ENCODE measurements at regions not wholly inside any gene's neighbourhood (a gene's known extent, or its start where the extent isn't known, plus 50 kb on each side); places are given as distances from the start of the nearest gene placed in this dataset.

GRCh38 chr11:119810478-119811232, 81.7 kb upstream of the NECTIN1 start:
- DNase-seq (ENCODE audit: low spot score) = peak; percentile 5

GRCh38 chr11:119809346-119809745, 80.3 kb upstream of the NECTIN1 start:
- no peak for DNase-seq (ENCODE audit: low spot score)

- no peak for DNase-seq (ENCODE audit: low spot score)
Measured at GRCh38 chr11:119808407-119809185, 79.6 kb upstream of the NECTIN1 start.

- no peak for DNase-seq (ENCODE audit: low spot score)
Measured at GRCh38 chr11:119807841-119808240, 78.8 kb upstream of the NECTIN1 start.

- DNase-seq (ENCODE audit: low spot score) = no peak
Measured at GRCh38 chr11:119807402-119807801, 78.4 kb upstream of the NECTIN1 start.

- DNase-seq (ENCODE audit: low spot score) = no peak
Measured at GRCh38 chr11:119806064-119806915, 77.3 kb upstream of the NECTIN1 start.

GRCh38 chr11:119805663-119806062, 76.7 kb upstream of the NECTIN1 start:
- DNase-seq (ENCODE audit: low spot score) = no peak

GRCh38 chr11:119804698-119805097, 75.7 kb upstream of the NECTIN1 start:
- DNase-seq (ENCODE audit: low spot score) = no peak

GRCh38 chr11:119803726-119804294, 74.8 kb upstream of the NECTIN1 start:
- no peak for DNase-seq (ENCODE audit: low spot score)

- DNase-seq (ENCODE audit: low spot score) = no peak
Measured at GRCh38 chr11:119803139-119803538, 74.1 kb upstream of the NECTIN1 start.

GRCh38 chr11:119802670-119803069, 73.7 kb upstream of the NECTIN1 start:
- no peak for DNase-seq (ENCODE audit: low spot score)

GRCh38 chr11:119800619-119801018, 71.6 kb upstream of the NECTIN1 start:
- no peak for DNase-seq (ENCODE audit: low spot score)

GRCh38 chr11:119800171-119800570, 71.2 kb upstream of the NECTIN1 start:
- no peak for DNase-seq (ENCODE audit: low spot score)

GRCh38 chr11:119798656-119799055, 69.7 kb upstream of the NECTIN1 start:
- no peak for DNase-seq (ENCODE audit: low spot score)

- no peak for DNase-seq (ENCODE audit: low spot score)
Measured at GRCh38 chr11:119797736-119798135, 68.7 kb upstream of the NECTIN1 start.

- no peak for DNase-seq (ENCODE audit: low spot score)
Measured at GRCh38 chr11:119797123-119797611, 68.2 kb upstream of the NECTIN1 start.

- DNase-seq (ENCODE audit: low spot score) = no peak
Measured at GRCh38 chr11:119796363-119797060, 67.5 kb upstream of the NECTIN1 start.

- no peak for DNase-seq (ENCODE audit: low spot score)
Measured at GRCh38 chr11:119795690-119796089, 66.7 kb upstream of the NECTIN1 start.

- DNase-seq (ENCODE audit: low spot score) = no peak
Measured at GRCh38 chr11:119795231-119795630, 66.2 kb upstream of the NECTIN1 start.

GRCh38 chr11:119794756-119795155, 65.8 kb upstream of the NECTIN1 start:
- no peak for DNase-seq (ENCODE audit: low spot score)

- DNase-seq (ENCODE audit: low spot score) = no peak
Measured at GRCh38 chr11:119794141-119794665, 65.2 kb upstream of the NECTIN1 start.
